ENCODE measurements at regions not wholly inside any gene's neighbourhood (a gene's known extent, or its start where the extent isn't known, plus 50 kb on each side); places are given as distances from the start of the nearest gene placed in this dataset.

GRCh38 chr18:24757134-24757533 lies 296.7 kb downstream of the HRH4 start:
- no peak overlapping the region for H3K27ac ChIP-seq
- no peak for TF ChIP-seq CTCF (IDR thresholded peaks at IDR 0.05)
- H3K4me1 ChIP-seq (ENCODE audit: control insufficient read depth in 1 of 2, insufficient read depth in 1 of 2, low read depth in 1 of 2, low read length in 1 of 2) = no peaks in the 10 kb centered on the region
- H3K9me3 ChIP-seq = no peaks in the 10 kb centered on the region
- H3K36me3 ChIP-seq = no peaks in the 10 kb centered on the region
- no peak overlapping the region for H3K4me3 ChIP-seq (ENCODE audit: low read depth in 1 of 2, low read length in 1 of 2)
- no peaks in the 10 kb centered on the region for H3K27me3 ChIP-seq

- H3K27me3 ChIP-seq = no peaks in the 10 kb centered on the region
Measured at GRCh38 chr18:24761765-24762164, 301.3 kb downstream of the HRH4 start.

GRCh38 chr18:24762511-24762910 lies 302.1 kb downstream of the HRH4 start:
- Histone ChIP-seq H3K27me3 (no peaks in the 10 kb centered on the region), H3K9me3 (no peaks in the 10 kb centered on the region), H3K4me1 (ENCODE audit: control insufficient read depth in 1 of 2, insufficient read depth in 1 of 2, low read depth in 1 of 2, low read length in 1 of 2) (no peaks in the 10 kb centered on the region), H3K4me3 (ENCODE audit: low read depth in 1 of 2, low read length in 1 of 2) (no peak overlapping the region), H3K36me3 (no peaks in the 10 kb centered on the region), H3K27ac (no peak overlapping the region)
- no peak for TF ChIP-seq CTCF (IDR thresholded peaks at IDR 0.05)

More at GRCh38 chr18:24761765-24762164, 301.3 kb downstream of the HRH4 start:
- H3K4me3 ChIP-seq (ENCODE audit: low read depth in 1 of 2, low read length in 1 of 2) = no peak overlapping the region
- no peaks in the 10 kb centered on the region for H3K4me1 ChIP-seq (ENCODE audit: control insufficient read depth in 1 of 2, insufficient read depth in 1 of 2, low read depth in 1 of 2, low read length in 1 of 2)
- TF ChIP-seq CTCF (IDR thresholded peaks at IDR 0.05) = no peak
- no peaks in the 10 kb centered on the region for H3K9me3 ChIP-seq
- no peak overlapping the region for H3K27ac ChIP-seq
- H3K36me3 ChIP-seq = no peaks in the 10 kb centered on the region

- Histone ChIP-seq H3K27ac (no peak overlapping the region), H3K36me3 (no peaks in the 10 kb centered on the region), H3K4me3 (ENCODE audit: low read depth in 1 of 2, low read length in 1 of 2) (no peak overlapping the region), H3K9me3 (no peaks in the 10 kb centered on the region), H3K27me3 (no peaks in the 10 kb centered on the region), H3K4me1 (ENCODE audit: control insufficient read depth in 1 of 2, insufficient read depth in 1 of 2, low read depth in 1 of 2, low read length in 1 of 2) (no peaks in the 10 kb centered on the region)
- TF ChIP-seq CTCF (IDR thresholded peaks at IDR 0.05) = no peak
Measured at GRCh38 chr18:24763765-24764513, 303.5 kb downstream of the HRH4 start.

GRCh38 chr18:24764766-24765165 lies 304.3 kb downstream of the HRH4 start:
- Histone ChIP-seq H3K27ac (no peak overlapping the region), H3K4me1 (ENCODE audit: control insufficient read depth in 1 of 2, insufficient read depth in 1 of 2, low read depth in 1 of 2, low read length in 1 of 2) (no peaks in the 10 kb centered on the region), H3K27me3 (no peaks in the 10 kb centered on the region)

More at GRCh38 chr18:24764766-24765165, 304.3 kb downstream of the HRH4 start:
- H3K4me3 ChIP-seq (ENCODE audit: low read depth in 1 of 2, low read length in 1 of 2) = no peak overlapping the region
- H3K36me3 ChIP-seq = no peaks in the 10 kb centered on the region
- no peaks in the 10 kb centered on the region for H3K9me3 ChIP-seq
- TF ChIP-seq CTCF (IDR thresholded peaks at IDR 0.05) = no peak

All from neutrophil (primary cell).